HL-60 (cell line): ENCODE measurements at regions not wholly inside any gene's neighbourhood (a gene's known extent, or its start where the extent isn't known, plus 50 kb on each side); places are given as distances from the start of the nearest gene placed in this dataset.

Source experiments
- SPI1 ChIP-seq: IDR thresholded peaks from 2 replicates; pipeline ENCODE4 v1.6.1; 2012; ENCODE audit warnings: low read depth, mild to moderate bottlenecking, borderline replicate concordance
- TF ChIP-seq, protein P1 (sequence below): IDR thresholded peaks from one replicate; pipeline ENCODE4 v1.5.1; 2011; ENCODE audit warnings: low read length, control low read depth, inconsistent platforms; ENCODE audit not compliant: insufficient read depth

GRCh38 chr12:93111773-93112172 lies 182.7 kb upstream of the EEA1 start:
- TF ChIP-seq, protein P1, sequence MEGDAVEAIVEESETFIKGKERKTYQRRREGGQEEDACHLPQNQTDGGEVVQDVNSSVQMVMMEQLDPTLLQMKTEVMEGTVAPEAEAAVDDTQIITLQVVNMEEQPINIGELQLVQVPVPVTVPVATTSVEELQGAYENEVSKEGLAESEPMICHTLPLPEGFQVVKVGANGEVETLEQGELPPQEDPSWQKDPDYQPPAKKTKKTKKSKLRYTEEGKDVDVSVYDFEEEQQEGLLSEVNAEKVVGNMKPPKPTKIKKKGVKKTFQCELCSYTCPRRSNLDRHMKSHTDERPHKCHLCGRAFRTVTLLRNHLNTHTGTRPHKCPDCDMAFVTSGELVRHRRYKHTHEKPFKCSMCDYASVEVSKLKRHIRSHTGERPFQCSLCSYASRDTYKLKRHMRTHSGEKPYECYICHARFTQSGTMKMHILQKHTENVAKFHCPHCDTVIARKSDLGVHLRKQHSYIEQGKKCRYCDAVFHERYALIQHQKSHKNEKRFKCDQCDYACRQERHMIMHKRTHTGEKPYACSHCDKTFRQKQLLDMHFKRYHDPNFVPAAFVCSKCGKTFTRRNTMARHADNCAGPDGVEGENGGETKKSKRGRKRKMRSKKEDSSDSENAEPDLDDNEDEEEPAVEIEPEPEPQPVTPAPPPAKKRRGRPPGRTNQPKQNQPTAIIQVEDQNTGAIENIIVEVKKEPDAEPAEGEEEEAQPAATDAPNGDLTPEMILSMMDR, result no peak
- TF ChIP-seq SPI1, result no peak
